GM12873 (cell line): ENCODE measurements at regions not wholly inside any gene's neighbourhood (a gene's known extent, or its start where the extent isn't known, plus 50 kb on each side); places are given as distances from the start of the nearest gene placed in this dataset.

Source experiments
- TF ChIP-seq, protein P1 (sequence below): IDR thresholded peaks from 2 replicates; pipeline ENCODE4 v1.5.1; 2012; ENCODE audit warnings: low read depth, mild to moderate bottlenecking, moderate library complexity, low read length, control low read depth; ENCODE audit not compliant: insufficient read depth; ENCODE audit errors: missing control alignments

DNA sequence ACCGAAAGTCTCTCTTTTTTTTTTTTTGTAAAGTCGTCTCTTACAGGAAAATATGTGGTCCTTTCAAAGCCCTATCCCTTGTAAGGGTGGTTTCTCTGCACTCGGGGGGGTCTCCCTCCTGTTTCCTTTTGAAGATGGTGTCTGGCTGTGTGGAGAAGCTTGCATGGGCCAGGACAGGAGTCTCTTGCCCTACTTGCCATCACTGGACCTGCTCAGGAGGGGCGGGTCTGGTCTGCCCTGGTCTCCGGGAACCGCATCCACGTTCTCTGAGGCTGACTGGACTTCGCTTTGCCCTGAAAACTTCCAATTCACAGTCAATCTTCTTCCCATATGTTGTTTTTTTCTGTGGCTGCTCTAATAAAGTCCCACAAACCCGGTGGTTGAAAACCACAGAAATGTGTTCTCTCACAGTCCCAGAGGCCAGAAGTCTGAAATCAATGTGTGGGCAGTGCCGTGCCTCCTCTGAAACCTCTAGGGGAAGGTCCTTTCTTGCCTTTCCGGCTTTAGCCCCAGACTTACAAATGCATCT is 92.9 kb upstream of the IER5L start:
- TF ChIP-seq, protein P1, sequence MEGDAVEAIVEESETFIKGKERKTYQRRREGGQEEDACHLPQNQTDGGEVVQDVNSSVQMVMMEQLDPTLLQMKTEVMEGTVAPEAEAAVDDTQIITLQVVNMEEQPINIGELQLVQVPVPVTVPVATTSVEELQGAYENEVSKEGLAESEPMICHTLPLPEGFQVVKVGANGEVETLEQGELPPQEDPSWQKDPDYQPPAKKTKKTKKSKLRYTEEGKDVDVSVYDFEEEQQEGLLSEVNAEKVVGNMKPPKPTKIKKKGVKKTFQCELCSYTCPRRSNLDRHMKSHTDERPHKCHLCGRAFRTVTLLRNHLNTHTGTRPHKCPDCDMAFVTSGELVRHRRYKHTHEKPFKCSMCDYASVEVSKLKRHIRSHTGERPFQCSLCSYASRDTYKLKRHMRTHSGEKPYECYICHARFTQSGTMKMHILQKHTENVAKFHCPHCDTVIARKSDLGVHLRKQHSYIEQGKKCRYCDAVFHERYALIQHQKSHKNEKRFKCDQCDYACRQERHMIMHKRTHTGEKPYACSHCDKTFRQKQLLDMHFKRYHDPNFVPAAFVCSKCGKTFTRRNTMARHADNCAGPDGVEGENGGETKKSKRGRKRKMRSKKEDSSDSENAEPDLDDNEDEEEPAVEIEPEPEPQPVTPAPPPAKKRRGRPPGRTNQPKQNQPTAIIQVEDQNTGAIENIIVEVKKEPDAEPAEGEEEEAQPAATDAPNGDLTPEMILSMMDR = no peak

DNA sequence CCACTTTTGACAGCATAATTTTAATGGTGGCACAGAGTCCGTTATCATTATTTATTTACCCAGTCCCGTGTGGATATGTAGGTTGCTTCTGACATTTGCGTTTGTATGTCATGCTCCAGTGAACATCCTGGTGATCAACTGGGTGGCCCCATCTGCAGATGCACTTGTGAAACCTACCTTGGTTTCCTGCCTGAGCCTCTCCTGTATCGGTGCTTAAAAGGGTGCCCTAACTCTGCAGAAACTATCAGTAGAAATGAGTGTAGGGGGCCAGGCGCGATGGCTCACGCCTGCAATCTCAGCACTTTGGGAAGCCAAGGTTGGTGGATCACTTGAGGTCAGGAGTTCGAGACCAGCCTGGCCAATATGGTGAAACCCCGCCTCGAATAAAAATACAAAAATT is 92.1 kb upstream of the IER5L start:
- TF ChIP-seq, protein P1 = no peak

DNA sequence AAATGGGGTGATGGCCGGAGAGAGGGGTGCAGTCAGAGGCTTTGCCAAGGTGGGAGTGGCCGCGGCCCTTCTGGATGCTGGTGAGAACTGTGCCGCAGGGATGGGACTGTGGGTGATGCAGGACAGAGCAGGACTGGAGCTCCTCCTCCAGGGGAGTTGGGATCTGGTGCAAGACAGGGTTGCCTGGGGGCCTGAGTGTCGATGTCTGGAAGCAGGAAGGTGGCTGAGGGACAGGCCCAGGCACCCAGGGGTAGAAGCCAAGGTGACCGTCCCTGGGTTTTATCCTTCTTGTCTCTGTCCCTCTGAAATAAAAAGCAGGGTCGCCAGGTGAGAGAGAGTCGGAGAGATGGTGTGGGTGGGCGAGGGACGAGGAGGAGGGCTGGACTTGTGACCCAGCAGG is 89.1 kb upstream of the IER5L start:
- TF ChIP-seq, protein P1 = no peak

DNA sequence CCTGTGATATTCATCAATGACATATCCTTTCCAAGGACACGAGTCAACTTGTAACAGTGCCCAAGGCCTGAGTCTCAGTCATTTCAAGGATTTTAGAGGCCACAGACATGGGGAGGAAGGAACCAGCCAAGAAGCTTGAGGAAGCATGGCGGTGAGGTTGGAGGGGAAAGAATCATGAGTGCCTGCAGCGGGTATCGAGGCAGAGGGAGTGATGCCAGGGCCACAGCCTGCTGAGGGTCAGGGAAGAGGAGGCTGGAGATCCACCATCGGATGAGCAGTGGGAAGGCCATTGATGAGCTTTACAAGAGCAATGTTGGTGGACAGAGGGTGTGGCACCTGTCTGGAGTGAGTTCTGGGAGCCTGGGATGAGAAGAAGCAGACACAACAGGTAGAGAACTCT is 88.5 kb upstream of the IER5L start:
- TF ChIP-seq, protein P1 = no peak

DNA sequence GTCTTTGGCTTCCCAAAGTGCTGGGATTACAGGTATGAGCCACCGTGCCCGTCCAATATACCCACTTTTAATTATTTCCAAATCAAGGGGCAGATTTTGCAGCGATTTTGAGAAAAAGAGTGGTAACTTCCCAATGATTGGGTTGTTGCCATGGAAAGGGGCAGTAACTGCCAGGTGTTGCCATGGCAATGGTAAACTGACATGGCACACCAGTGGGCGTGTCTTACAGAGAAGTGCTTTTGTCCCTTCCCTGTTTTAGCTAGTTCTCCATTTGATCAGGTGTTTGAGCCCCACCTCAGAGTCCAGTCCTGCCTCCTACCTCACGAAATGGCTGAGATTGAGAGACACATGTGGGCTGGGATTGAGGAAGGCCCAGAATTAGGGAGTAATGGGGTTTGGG is 86.3 kb upstream of the IER5L start:
- TF ChIP-seq, protein P1 = no peak

DNA sequence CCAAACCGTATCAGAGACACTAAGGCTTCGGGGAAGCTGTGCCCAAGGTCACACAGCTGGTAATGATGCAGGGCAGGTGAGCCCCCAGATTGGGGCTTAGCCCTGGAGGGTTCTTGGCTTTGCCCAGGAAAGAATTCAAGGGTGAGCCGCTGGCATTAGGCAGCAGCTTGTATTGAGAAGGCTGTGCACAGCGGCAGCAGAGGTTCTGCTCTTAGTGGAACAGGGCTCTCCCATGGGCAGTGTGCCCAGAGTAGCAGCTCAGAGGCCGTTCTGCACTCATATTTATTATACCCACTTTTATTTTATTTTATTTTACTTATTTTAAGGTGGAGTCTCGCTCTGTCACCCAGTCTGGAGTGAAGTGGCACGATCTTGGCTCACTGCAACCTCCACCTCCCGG is 85.8 kb upstream of the IER5L start:
- TF ChIP-seq, protein P1 = no peak

DNA sequence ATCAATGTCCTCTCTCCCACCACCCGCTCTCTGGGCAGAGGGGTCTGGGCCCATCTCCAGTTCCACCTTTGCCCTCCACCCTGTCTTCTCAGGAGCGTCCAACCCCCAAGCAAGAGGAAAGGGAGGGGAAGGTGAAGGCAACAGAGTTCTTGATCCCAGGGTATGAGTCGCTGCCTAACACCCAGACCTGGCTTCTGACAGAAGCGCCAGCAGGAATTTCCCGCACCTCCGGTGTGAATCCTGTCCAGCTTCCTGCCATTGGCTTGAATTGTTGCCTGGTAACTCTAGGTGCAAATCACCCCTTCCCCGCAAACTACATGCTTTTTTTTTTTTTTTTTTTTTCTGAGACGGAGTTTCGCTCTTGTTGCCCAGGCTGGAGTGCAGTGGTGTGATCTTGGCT is 84.2 kb upstream of the IER5L start:
- TF ChIP-seq, protein P1 = no peak
